Cerebellar nuclear complex (tissue), 1 donor: ENCODE measurements at regions not wholly inside any gene's neighbourhood (a gene's known extent, or its start where the extent isn't known, plus 50 kb on each side); places are given as distances from the start of the nearest gene placed in this dataset.

Experiments used
- DNase-seq, 2 experiments: peaks; one replicate each; lab custom pipeline; 2025; lab: John Stamatoyannopoulos, UW

DNA sequence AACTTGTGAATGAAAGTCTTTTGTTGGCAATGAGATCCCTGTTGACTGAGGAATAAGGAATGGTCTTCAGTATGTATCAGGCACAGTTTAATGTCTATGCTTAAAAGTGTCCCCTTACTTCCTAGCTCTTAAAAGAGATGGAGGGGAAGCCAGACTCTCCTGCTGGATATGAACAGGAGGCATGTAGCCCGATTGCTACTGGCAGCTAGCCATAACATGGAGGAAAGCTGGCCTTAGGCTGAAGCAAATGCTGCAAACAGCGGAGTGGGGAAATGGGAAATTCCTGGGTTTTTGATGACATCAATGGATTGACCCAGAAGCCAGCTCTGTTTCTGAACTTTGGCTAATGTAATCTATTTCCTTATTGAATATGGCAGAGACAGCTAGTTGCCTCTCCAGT, 266.1 kb downstream of the SLC4A3 start:
- no peak for DNase-seq

DNA sequence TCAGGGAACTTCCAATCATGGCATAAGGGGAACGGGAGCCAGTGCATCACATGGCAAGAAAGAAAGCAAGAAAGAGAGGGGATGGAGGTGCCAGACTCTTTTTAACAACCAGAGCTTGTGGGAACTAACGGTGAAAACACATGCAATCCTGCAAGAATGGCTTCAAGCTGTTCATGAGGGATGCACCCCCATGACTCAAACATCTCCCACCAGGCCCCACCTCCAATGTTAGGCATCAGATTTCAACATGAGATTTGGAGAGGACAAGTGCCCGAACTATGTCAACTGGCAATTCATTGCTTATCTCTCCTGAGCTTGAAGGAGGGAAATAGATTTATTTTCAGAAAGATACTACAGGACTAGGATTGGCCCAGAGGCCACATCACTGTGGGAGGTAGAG, 270.0 kb downstream of the SLC4A3 start:
- no peak for DNase-seq

DNA sequence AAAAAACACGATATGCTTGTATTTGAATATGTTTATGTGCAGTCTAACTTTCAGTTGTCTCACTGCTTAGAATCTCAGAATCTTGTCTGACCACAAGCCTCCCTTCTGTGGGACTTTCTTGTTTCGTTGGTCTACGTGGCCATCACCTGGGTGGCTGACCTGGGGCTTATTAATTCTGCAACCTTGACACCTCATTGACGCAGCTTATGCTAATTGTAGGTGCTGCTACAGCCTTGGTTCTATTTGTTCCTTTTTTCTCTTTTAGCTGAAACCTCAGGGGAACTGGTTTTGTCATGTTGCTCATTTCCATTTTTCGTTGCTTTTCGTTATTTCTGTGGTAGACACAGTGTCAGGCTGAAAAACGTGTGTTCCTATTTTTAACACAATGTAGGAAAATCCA, 273.7 kb downstream of the SLC4A3 start:
- no peak for DNase-seq

DNA sequence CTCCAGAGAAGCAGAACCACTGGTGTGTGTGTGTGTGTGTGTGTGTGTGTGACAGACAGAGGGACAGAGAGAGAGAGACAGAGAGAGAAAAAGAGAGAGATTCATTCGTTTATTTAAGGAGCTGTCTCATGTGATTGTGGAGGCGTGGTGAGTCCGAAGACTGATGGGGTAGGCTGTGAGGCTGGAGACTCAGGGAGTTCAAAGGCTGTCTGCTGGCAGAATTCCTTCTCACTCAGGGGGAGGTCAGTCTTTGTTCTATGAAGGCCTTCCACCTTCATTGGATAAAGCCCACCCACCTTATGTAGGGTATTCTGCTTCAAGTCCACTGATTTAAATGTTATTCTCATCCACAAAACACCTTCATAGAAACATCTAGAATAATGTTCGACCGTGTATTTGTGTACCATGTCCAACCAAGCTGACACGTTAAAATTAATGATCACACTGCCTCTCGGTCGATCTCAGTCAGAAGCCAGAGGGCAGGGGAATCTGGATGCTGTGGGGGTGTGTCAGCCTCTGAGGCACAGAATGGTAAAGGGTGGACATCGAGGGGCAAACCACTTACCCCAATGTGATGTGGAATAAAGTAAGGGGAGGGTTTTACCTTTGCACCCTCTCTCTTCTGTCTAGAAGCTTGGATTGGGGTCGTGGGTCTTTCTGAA, 275.6 kb downstream of the SLC4A3 start:
- DNase-seq: no peak

DNA sequence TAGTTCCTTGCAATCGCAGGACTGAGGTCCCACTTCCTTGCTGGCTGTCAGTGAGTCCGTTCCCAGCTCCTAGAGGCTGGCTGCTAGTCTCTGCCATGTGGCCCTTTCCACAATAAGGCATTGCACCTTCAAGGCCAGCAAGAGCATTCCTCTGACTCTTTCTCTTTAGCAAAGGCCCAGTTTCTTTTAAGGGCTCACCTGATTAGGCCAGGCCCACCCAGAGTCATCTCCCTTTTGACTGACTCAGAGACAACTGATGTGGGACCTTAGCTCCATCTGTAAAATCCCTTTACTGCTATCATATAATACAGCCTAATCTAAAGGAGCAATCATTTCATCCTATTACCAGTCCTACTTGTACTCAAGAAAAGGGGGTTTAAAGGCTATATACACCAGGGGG, 278.2 kb downstream of the SLC4A3 start:
- no peak for DNase-seq

DNA sequence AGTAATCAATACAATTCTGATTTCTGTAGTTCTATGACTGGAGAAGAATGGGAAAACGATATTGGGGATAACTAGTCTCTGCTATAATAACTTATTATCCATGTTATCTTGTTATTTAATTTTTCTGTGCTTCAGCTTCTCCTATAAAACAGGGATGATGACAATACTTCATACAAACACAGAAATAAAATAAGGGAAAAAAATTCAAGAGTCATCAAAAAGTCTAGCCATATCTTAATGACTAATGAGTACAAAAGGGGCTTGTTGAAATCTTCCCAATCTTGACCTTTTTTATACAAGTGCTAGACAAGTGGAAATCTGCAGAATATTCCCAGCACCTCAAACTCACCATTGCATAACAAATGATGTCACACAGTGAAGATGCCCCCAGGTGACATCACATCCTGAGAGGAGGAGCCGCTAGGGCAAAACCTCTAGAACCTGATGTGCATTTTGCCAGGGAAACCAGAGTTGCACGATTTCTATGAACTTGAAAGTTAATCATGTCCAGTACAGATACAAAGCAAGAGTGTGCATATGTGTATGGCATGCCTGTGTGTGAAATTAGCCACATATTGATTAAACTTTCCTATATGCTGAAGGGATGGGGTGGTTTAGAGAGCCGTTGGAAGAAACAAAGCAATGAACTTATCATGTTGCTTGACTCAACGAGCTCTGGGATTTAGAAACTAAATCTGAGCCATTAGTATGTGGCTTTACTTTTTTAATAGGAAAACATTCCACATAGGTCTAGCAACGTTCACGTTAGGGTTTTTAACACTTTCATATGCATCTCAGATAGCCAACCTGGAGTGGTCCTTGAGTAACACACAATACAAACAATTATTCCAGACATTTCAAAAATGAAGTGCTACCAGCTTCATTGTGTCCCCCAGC, 278.9 kb downstream of the SLC4A3 start:
- DNase-seq: no peak

DNA sequence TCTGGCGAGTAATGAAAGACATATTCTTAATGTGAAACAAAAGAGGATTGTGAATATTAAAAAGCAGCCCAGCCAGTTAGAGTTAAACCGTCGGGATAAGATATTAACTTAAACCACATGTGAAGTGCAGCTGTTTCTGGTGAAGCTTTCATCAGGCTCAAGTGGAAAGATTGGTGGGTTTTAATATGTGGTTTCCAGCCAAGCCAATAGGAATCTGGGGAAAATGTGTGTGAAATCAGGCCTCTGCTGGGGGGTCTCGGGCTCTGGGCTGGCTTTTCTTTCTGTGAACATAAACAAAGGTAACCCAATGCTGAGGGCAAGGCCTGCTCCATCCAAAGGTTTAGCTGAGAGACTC, 279.6 kb downstream of the SLC4A3 start:
- DNase-seq: no peak

DNA sequence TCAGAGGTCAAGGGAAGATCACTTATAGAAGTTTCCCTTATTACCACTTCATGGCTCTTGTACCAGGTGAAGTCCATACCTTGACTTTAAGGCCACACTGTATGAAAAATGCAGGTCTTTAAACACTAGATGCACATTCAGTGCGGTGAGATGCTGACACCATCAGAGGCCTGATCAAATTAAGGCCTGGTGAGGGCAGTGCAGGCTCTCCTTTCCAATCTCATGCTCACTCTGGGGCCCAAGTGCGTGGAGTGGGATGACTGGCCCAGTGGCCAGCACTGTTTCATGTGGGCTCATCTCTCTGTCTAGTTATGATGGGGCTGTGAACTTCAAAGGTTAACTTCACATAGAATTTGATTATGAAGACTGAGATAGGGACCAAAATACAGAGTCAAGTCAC, 281.1 kb downstream of the SLC4A3 start:
- DNase-seq: no peak

DNA sequence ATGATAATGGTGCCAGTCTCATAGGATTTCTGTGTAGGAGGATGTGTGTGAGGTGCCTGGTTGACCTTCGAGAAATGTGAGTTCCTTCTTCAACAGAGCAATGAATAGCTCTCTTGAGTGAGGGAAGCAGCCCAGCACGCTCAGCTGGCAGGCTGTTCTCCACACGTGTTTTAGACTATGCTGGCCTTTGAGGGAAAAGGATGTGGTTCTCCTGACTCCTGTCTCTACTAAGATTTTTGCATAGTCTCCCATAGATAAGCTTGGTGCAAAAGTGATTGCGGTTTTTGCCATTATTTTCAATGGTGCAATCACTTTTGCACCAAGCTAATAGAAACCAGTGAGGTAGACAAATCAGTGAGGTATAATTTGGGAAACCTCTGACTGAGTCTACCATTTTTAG, 284.1 kb downstream of the SLC4A3 start:
- DNase-seq: no peak

DNA sequence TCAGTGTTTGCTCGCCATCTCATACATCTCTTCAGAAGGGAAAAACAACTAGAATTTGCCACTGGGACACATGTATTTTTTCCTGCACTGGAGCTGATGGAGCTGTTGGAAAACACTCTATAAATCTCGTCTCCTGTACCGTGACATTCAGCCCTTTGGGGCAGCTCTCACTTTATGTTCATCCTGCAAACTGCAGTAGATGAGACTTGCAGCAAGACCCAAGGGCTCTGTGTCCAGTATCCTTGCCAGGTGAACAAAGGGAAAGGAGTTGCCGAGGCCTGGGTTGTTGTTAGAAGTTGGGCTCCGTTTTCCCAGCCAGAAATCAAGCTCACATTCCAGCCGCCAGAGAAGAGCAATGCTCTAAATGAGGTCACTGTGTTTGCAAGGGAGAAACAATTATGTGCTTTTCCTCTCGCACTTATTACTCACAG, 285.1 kb downstream of the SLC4A3 start:
- DNase-seq: no peak

DNA sequence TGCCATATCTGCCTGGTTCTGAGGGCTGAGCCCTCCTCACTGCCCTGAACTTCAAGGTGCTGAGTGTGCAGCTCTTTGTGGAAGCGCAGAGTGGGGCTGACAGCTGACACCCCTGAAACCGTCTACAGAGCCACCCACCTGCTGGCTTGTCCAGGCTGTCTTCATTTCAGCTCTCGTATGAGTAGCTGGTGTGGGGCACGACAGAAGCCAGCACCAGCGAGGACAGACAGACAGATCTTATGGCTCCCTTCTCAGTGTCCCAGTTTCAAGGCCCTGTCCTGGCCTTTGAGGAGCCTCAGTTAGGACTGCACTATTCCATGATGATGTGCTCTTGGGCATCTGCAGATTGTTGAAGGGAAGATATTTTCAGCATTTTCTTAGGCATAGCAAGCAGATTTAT, 287.1 kb downstream of the SLC4A3 start:
- no peak for DNase-seq

DNA sequence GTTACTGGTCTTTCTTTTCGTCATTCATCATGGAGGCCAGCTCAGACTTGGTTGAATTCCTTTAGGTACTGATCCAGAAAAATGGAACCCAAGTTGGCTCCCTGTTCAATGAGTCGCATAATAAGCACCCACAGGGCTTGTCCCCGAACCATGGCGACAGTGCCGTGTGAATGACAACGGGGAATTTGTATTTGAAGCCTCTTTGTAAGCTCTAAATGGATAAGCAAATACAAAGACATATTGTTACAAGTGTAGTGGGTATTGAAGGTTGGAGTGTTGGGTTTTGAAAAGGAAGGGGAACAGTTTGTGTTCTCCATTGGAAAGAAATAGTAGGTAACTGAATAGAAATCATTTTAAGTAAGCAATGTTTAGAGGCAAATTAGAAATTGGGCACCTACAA, 288.9 kb downstream of the SLC4A3 start:
- no peak for DNase-seq

DNA sequence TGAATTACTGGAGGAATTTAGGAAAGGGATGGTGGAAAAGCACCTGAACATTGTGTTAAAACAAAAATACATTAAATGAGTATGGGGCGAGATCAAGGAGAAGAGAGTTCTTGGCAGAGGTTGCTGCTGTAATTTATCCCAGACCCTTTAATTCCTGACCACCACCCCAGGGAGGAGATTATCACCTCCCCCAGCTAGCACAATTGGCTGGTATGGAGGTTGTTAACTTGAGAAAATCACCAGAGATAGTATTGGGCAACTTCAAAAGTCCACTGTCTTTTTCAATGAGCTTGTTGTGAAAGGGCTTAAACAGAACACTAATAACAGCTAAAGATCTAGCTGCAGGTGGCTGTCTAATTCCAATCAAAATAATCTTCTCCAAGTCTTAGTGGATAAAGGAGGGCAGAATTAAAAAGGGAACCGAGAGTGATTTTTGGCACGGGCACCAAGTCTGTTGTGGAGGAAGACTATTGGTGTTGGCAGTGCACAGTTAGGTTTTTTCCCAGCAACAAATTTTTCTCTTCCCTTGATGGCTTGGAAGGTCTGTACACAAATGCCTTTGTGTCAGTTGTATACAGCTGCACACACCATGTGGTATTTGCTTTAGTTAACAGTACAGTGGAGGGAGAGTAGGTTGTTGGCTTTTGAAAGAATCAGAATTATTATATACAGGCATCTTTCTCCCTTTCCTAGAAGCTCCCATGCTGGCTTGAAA, 289.5 kb downstream of the SLC4A3 start:
- no peak for DNase-seq

DNA sequence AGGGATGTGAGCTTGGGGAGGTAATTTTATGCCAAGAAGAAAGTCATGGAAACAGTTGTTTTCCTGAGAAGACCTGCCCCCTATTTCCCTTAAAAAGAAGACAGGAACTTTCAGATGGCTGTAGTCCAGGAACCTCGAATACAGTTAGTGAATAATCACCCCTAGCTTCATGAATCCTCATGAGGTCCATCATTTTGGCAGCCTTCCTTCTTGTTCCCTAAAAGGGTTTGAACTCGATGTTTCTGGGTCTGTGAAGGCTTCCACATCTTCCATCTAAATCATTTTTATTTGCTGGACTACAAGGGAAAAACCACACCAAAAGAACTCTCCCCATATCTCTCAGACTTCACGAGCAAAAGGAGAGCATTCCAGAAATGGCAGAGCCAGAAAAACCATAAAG, 290.8 kb downstream of the SLC4A3 start:
- DNase-seq: no peak

DNA sequence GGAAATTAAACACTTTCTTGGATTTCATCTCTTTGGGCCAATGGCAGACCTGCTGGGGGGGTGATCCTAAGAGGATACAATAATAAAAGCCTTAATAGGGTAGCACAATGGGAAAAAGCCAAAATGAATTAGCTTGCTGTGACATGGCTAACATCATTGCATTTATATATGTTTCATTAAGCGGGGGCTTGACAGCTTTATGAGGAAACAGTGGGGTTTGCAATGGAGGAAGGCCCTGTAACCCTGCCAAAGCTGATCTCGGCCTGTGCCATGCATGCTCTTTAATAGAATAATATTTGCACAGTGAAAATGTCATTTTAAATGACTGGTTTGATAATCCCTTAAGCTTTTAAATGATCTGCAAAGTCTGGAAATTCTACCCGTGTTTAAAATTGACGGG, 291.5 kb downstream of the SLC4A3 start:
- no peak for DNase-seq

DNA sequence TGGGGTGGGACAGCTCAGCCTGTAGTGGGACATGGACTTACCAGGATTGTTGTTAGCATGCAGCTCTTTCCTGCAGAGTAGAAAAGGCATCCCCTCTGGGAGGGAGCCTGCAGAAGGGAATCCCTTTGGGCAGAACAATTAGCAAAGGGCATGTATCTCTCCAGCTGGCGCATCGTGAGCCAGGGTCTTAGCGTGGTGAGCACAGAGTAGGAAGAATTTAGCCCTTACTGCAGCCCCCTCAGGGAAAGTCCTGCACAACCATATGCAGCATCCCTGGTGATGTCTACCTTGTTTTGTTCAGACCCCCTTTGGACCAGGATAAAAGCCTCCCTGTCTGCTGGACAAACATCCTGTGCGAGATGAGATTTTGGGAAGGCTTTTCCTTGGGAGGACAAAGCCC, 292.1 kb downstream of the SLC4A3 start:
- no peak for DNase-seq

DNA sequence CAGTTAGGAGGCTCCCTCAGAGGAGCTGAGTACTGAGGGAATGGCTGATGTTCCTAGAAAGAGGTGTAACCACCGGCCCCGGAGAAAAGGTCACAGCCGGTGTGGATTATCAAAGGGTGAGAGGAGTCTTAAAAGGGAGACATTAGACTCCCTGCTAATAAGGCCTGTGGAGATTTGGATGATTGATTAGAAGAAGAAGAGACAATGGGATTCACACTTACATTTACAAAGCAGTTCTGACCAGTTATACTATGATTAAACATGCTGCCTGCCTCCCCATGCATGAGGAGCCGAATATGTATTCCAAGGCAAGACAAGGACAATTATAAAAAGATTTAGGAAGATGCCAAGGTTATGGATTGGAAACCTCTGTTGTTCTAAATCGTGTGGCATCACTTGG, 302.4 kb downstream of the SLC4A3 start:
- DNase-seq: no peak

DNA sequence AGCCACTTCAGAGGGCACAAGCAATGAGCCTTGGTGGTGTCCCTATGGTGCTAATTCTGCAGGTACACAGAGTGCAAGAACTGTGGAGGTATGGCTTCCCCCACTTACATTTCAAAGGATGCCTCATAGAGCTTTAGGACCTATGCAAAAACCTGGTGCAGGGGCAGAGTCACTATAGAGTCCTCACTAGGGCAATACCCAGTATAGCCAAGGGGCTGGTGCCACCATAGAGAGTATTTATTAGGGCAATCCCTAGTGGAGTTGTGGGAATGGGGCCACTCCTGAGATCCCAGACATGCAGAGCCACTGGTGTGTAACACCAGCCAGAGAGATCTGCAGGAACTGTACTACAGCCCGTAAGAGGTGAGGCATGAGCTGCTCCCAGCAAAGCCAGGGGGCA, 312.2 kb downstream of the SLC4A3 start:
- no peak for DNase-seq

DNA sequence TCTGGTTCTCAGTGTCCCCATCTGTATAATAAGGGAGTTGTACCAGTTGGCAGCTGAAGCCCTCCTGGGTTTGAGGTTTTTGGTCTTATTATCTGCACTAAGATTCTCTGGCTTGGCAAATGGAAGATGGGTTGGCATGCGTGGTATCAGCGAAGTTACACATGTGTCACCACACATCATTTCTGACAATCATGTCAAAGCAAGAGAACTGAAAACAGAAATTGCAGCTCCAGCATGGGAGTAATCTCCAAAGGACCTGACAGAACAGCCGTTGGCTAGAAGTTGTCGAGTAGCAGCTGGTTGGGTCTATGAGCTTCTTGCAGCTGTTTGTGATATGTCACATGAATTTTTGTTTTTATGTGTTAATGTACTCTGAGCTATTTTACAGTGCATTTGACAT, 317.4 kb downstream of the SLC4A3 start:
- DNase-seq: no peak

DNA sequence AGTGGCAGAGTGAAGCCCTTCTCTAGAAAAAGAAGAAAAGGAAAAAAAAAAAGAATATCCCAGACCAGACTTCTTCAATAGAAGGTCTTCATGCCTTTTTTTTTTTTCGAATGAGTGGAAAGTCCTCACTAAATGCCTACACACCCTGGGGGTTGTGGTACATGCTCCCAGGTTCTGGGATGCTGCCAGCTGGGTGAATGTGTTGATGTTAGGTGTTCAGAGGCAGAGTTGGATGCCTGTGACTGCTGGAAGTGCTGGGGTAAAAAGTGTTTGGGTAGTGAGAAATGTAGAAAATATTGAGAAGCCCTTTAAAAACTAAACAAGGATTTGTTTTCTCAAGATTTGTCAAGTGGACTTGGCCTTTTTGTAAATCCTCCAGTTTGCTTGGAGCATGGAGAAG, 318.6 kb downstream of the SLC4A3 start:
- no peak for DNase-seq

DNA sequence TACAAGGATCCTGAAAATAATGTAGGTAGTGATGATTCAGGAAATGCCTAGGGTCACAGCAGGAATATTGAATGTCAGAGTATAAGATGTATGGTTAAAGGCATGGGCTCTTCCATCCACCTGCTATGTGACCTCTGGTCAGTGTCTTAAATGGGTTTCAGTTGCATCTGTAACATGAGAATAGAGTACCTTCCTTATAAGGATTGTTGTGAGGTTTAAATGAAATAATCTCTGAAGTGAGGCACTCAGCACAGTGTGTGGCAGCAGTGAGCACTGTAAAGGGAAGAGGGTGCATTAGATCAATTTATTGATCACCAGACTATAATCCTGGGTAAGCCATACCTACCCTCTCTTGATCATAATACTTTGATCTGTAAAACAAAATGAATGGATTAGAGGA, 319.1 kb downstream of the SLC4A3 start:
- no peak for DNase-seq

DNA sequence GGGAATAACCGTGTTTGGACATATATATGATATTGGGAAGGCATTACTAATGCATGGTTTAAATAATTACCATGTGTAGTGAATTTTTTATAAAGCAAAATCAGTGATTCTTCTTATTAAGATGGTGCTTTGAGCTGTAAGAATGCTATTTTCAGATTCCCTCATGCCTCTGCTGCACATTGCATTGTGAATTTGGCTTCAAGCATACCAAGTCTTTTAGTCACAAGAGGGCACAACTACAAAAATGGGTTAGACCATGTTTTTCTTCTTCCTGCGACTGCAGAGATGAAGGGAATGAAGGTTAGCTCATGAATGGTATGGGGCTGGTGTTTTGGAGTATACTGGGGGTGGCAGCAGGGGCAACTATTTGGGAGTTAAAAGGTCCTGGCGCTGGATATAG, 320.1 kb downstream of the SLC4A3 start:
- no peak for DNase-seq

DNA sequence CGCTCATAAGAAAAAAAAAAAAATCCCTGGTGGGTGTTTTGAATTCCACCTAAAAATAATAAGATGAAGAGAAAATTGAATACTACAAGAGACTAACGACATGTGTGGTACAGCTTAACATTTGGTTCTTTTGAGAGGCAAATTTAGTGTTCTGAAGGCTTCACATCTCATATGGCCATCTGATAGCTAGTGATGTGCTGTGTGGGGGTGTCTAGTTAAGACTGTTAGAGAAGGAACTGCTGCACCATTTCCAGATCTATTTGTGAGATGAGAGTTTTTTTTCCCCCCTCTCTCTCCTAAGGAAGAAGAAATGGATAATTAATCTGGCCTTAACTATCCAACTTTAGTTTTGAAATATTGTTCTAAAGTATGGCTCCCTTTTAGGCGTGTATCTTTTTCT, 321.6 kb downstream of the SLC4A3 start:
- DNase-seq: no peak
